NCI-H146 treated with DMSO at 0.1 percent for 48 hours (cell line): ENCODE measurements at regions not wholly inside any gene's neighbourhood (a gene's known extent, or its start where the extent isn't known, plus 50 kb on each side); places are given as distances from the start of the nearest gene placed in this dataset.
"Not testable (repeated sequence)": the region's sequence is repeated elsewhere in the genome, so short reads cannot be mapped to it uniquely, and the experiment has no call there.

ENCODE experiments used
- DNase-seq: peaks from one replicate; lab custom pipeline; 2025; ENCODE audit not compliant: unreplicated experiment; lab: John Stamatoyannopoulos, UW

DNA sequence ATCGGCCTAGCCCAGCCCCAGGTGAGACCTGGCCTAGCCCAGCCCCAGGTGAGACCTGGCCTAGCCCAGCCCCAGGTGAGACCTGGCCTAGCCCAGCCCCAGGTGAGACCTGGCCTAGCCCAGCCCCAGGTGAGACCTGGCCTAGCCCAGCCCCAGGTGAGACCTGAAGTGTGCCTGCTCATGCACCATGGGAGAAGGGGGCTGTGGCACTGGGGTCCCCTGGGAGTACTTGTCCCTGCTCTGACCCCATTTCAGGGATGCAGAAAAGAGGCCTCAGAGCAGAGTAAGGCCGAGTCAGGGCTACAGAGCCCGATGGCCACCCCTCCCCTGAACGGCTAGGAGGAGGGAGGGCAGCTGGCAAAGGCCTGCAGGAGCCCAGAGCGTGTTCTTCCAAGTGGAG, 129.6 kb downstream of the CRYBB2 start:
- not testable (repeated sequence) for DNase-seq

DNA sequence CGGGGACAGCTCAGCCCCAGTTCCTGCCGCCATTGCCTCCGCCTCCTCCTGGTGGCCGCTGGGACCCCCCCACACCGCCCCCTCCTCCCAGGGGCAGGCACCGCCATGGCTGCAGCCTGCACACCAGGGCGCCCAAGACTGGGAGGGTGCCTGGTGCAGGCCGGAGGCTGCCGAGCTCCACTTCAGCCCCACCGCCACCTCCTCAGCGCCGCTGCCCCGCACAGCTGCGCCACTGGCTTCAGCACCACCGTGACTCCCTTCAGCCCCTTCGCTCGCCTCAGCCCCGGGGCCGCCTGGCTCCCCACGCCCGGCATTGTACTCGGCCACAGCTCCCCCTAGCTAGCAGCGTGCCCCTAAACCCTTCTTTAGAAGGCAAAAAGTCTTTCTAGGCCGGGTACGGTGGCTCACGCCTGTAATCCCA, 131.1 kb downstream of the CRYBB2 start:
- no peak for DNase-seq

DNA sequence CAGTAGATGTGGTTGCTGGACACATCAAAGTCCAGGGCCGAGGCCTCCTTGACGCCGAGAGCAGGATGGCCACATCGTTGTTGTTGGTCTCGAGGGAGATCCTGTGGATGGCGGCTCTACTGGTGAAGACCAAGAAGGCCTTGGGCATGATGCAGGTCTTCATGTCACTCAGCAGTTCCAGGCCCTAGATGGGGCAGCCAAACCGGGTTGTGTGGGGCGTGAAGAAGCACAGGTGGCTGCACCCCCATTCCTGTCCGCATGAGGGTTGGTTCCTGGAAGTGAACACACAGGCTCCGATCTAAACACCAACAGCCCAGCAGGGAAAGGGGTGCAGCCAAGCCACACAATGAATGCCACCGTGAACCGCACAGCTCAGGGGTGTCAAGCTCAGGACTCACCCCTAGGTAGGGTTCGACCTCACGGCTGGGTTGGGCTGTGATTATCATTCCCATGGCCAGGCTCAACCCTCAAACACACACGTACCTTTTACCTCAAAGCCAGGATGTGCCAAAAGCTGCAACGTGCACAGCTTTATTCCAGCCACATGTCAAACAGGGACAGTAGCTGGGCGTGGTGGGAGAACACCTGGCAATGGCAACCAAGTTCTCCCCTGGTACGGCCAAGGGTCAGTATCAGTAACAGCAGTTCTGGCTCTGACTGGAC, 132.3 kb downstream of the CRYBB2 start:
- no peak for DNase-seq

DNA sequence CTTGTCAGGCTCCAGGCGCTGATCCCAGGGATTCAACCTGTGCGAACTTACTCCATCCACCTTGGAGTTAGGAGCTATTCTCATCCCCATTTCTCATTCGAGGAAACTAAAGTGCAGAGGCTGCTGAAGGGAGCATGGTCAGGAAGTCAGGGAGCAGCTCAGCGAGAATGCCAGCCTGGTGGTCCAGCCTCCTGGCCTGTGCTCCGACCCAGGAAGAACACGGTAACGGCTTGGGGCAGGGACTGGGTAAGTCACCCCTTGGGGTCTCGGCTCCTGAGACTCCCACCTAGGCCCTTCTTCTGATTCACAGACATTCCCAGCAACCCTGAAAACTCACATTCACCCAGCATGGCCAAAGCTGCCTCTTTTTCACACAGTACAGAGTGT, 132.8 kb downstream of the CRYBB2 start:
- no peak for DNase-seq

DNA sequence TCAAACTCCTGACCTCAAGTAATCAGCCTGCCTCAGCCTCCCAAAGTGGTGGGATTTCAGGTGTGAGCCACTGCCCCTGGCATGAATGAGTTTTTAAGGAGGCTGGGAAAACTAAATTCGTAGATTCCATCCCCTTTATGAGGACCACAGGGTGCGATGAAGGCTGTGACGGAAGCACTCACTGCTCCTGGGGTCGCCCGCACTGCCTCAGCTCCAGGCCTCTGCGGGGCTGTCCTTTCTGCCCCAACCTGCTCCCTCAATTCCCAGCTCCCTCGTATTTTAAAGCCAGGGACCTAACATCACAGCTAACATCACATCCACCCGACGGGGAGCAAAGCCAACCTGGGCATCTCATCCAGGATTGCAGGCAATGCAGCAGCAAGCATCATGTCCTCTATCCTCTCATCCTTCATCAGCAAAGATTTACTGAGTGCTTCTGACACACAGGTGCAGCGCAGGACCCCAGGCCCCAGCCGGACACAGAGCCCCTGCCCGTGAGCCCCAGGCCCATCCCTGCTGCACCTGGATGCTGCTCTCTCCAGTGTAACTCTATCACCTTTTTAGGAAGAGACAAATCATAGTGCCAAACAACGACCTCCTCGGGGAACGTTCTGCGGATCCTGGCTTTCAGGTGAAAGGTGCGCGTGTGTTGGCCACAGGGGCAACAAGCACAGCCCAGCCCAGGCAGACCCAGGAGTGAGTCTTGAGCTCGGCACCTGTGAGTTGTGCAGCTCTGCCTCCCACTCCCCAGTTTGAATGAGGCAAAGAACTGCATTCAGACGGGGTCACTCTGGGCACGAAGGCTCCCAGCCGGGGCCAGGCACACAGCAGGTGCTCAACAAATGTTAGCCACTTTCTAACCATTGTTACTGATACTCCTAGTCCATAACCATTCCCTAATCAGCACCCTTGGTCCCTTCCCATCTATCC, 134.3 kb downstream of the CRYBB2 start:
- DNase-seq = no peak

DNA sequence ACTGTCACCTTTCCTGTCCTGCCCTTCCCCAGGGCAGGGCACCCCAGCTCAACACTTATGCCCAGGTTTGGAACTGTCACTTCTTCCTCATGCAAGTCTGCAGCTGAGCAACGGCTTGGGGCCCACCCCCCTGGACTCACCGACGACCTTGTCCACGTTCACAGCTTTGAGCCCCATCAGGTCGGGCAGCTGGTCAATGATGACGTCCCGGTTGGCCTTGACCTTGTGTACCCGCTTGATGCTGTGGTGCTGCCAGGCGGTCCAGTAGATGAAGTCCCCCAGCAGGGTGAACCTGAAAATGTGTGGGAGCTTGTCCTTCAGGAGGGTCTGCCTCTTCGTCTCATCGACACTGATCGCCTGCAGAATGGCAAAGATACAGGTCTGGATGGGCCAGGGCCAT, 135.0 kb downstream of the CRYBB2 start:
- DNase-seq = no peak

DNA sequence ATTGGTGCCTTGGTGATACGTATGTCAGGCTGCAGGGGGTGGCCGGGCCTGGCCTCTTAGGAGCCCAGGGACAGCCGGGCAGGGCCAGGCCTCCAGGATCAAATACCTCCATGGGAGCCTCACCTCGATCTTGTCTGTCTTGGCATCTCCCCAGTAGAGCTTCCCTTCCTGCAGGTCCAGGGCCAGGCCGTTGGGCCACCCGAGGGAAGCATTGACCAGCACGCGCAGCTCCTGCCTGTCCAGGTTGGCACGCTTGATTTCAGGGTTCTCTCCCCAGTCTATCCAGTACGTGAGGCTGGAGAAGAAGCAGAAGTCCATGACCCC, 137.7 kb downstream of the CRYBB2 start:
- no peak for DNase-seq

DNA sequence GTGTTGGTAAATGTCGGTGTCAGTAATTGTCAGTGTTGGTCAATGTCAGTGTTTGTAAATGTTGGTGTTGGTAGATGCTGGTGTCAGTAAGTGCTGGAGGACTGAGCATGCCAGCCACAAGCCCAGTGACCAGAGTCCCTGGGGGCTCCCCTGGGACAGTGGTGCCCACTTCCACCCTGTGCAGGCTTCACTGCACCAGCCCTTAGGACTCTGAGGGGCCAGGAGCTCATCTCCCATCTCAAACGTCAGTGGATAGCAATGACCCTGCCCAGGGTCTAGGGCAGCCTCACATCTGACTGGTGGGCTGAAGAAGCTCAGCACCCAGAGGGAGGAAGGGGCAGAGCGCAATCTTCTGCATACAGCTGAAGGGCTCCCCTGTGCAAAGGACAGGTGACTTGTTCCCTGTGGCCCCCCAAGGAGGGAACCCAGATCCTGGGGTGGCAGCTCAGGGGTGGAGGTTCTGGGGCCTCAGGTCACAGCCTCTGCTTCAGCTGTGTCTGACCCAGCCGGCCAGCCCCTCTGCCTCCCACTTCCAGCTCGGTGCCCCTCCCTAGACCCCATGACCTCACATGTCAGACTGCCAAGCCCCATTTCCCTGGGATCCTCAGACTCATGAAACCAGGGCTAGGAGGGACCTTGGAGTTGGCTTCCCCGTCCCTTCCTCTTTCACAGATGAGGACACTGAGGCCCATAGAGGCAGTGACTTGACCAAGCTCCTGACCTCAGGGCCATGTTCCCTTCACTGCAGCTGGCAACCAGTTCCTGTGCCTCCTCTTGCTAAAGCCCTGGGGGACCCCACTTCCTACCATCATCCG, 138.4 kb downstream of the CRYBB2 start:
- DNase-seq = no peak

DNA sequence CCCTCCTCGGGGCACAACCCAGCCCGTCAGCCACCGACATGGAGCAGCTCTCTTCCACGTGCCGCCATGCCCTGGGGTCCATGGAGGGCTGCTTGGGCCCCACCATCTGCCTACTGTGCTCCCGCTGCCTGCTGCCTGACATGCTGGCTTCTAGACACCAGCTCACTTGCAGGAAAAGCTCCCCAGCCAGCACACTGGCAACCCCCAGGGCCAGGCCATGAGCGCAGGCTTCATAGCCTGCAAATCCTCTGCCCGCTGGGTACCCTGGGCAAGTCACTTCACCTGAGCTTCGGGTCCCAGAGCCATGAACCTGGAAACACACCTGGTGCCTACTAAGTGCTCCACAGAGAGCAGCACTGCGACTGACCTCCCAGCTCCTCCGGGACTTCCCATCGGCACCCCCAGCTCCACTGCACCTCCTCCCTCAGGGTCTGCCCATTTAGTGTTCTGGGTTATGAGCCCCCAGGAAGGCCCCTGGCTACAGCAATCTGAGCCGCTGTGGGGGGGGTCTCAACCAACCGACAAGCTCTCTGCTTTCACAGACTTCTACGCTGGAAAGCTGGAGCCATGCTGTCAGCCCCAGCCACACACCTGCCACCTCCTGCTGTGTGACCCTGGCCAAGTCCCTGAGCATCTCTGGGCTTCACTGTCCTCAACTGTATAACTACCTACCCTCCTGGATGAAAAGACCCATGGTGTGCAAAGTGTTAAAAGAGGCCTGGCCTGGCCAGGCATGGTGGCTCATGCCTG, 139.2 kb downstream of the CRYBB2 start:
- DNase-seq = no peak

DNA sequence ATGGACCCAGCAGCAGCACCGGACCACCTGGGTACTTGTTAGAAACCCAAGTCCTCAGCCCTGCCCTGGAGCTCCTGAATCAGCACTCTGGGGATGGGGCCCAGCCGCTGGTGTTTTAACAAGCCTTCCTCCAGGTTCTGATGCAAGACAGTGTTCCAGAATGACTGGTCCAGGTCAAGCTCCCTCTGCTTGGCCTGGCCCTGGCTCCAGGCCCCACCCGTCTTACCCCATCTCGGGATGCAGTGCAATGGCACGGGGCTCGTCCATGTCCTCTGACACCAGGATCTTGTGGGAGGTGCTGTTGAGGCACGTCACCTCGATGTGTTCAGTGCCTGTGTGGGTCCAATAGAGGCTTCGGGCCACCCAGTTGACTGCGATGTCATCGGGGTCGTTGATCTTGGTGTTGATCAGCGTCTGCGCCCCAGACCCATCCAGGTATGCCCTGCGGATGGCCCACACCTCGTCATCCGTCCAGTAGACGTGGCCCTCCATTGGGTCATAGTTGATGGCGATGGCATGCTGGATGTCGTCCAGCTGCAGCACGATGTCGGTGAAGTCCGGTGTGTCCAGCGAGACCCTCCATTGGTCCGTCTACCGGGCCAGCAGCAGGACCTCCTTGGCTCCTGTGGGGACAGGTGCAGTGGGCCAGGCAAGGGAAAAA, 140.3 kb downstream of the CRYBB2 start:
- DNase-seq = no peak

DNA sequence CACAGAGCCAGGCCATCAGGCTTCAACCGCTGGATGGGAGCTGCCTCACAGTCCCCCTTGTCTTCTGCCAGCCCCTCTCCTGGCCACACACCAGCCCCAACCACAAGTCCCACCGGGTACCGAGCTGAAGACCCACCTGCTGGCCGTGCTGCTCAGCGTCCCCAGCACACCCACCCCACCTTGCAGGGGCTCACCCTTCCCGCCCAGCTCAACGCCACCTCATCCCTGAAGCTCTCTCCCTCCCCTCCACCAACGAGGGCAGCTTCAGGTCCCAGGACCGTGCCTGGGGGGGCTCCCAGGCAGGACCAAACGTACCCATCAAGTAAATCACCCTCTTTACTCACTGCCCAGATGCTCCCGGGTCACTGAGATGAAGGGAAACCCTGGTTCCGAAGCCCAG, 141.0 kb downstream of the CRYBB2 start:
- DNase-seq = no peak

DNA sequence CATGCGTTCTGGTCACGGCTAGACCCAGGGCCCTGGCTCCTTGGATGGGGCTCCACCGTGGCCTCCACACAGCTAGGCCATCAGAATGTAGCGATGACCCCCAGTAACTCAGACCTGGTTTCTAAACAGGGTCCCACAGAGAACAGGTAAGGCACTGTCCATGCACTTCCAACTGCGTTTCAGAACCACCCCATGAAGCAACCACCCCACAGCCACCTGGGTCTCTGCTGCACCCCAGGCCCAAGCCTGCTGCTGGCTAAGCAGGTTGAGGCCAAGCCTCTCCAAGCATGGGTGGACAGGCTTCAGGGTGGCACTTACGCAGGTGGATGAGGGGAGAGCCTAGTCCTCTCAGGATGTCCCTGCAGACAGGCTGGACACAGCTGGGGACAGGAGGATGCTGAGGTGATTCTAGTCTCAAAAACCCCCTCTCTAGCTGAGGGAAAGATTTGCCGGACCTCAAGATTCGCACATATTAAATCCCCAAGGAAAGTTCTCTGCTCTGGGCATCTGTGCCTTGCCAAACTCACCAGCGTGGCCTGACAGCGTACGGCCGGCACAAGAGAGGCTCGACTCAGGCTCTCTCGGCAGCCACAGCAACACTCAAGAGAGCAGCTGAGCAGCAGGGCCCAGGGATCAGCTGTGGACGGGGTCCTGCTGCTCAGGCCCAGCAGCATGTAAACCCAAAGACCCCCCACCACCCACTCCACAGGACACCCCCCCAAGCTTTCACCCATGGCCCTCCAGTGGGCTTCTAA, 141.6 kb downstream of the CRYBB2 start:
- no peak for DNase-seq

DNA sequence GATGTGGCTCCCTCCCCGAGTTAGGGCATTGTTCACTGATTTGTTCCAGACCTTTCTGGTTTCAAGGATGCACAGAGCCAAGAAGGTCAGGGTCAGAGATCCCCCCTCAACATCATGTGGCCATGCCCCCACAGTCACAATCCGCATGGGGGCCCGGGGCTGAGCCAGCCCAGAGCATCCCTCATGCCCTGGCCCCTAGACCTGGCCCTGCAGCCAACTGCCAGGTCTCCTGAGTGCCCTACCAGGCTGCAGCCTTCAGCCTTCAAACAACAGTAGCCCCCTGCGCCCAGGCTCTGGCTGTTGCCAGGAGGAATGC, 142.4 kb downstream of the CRYBB2 start:
- no peak for DNase-seq

DNA sequence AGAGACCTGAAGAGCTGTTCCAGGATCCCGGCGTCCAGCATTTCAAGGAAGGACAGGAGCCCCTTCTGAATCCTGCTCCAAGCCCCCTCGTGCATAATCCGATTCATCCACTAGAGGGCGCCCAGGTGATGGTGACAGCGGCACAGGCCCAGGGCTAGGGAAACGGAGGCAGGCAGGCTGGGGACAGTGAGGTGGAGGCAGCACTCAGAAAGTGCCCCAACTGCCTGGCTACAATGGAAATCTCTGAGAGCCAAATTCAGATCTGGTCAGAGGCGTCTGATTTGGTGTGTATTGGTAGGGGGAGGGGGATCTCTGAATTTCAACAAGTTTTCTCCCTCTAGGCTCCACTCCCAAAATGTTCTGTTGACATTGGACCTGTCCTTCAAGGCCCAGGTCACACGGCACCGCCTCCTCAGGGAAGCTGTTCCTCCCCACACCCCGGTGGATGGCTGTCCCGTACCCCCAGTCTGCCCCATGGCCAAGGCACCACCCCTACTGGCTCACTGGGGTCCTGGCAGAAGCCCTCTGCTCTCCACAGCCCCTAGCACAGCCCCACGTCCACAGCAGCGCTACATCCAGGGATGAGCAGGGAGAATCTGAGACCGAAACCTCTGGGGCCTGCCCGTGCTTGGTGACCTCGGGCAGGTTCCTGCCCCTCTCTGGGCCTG, 142.9 kb downstream of the CRYBB2 start:
- DNase-seq = no peak

DNA sequence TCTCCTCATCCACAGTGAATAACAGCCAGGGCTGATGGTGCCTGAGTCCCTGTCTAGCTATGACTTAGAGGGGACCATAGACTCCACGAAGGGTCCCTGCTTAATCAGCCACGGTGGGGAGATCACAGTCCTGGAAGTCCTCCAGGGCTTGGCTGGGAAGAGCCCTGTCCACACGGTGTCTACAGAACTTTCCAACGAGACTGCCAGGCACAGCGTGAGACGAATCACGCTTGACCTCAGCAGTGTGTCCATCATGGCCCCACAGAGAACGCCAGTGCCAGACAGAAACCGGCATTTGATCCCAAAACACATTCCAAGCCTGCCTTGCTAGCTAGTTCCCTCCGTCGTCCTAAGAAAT, 143.4 kb downstream of the CRYBB2 start:
- DNase-seq = no peak

DNA sequence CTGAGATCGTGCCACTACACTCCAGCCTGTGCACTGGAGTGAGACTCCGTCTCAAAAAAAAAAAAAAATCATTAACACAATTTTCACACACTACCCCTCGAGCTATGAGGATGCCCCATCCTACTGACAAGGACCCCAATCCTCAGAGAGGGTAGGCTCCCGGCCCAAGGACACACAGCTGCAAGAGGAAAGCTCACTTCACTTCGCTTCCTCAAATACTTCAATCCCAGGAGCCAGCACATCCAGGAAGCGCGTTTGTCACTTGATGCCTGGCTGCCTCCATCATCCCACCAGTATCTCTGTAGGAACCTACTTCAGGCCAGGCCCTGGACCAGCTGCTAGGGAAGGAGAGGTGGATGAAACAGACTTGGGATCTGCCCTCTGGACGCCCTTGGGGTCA, 144.0 kb downstream of the CRYBB2 start:
- DNase-seq = no peak

DNA sequence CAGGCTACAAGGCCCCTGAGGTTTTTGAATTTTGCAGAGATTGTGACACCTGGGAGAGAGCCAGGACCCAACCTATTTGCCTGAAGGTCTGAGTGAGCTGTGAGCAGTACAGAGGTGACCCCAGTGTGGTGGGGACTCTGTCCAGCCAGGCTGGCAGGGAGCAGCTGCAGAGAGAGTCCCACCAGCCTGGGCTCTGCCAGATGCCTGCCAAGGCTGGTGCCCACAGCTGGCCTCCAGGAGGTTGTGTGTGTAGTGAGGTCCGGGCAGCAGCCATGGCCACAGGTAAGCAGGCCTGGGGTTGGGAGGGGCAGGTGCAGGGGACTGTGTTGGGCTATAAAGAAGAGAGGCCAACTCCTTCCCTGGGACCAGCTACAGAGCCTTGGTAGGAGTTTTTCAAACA, 144.8 kb downstream of the CRYBB2 start:
- no peak for DNase-seq

DNA sequence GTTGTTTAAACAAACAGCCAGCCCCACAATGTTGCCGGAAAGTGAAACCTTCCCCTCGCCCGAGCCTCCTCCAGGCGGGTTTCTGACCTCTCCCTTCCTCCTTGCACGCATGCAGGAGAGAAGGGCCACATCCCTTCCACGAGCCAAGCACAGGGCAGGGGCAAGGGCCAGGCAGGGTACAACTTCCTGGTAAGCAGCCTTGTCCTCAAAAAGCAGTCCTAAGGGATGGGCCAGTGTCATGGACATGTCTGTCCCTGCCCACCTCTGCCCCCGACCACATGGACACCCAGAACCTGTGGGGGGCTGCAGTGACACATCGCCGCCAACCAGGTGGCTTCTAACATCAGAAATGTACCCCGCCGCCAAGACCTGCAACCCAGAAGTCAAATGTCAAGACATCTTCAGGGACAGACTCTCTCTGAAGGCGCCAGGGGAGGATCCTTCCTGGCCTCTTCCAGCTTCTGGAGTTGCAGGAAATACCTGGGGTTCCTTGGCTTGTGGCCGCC, 145.3 kb downstream of the CRYBB2 start:
- DNase-seq = no peak

DNA sequence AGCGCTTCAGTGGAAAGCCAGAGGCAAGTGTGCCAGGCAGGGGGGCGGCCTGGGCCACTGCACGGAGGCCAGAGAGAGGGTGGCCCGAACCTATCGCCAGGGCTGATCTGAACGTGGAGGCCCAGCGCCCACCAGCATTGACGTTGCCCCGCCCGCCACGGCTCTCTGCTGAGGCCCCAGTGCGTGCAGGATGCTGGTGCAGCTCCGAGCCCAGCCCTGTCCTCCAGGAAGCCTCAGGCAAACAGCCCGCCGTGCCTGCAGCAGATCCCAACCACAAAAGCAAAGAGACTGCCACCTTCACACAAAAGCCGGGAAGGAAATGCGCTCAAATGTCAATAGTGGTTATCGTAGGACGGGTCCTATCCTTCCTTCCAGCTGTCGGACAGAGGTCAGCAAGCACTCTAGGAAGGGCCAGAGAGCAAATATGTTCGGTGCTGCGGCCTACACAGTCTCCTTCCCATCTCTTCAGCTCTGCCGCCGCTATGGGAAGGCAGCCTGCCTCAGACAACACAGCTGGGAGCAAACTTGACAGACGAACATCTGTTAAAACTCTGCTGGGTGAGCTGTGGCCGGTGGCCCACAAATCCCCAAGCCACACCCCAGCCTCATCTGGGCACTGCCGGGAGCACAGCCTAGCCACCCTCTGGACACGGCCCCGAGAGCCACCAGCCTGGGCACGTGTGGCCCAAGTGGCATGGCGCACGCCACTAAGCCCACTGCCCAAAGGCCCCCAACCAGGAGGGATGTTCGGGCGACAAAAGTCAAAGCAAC, 146.2 kb downstream of the CRYBB2 start:
- DNase-seq = peak; percentile 59
